Natural killer cell treated with Interleukin-12 subunit alpha and Interleukin-12 subunit beta and Interleukin-15 and Interleukin-18, amount 100 ng/mL, for 72 hours (primary cell): ENCODE measurements at regions not wholly inside any gene's neighbourhood (a gene's known extent, or its start where the extent isn't known, plus 50 kb on each side); places are given as distances from the start of the nearest gene placed in this dataset.
"Not testable (repeated sequence)": the region's sequence is repeated elsewhere in the genome, so short reads cannot be mapped to it uniquely, and the experiment has no call there.

Source experiments
- ATAC-seq, 2 donors: fragments of 150-1000 bp; cut with Tn5 transposase in 1 of 2; sonication (Bioruptor Pico), chemical (Tn5 transposase) in 1 of 2; 2 replicates each; pipeline ENCODE4 v1.10.0; 2021
- DNase-seq: peaks from one replicate; pipeline ENCODE4 v3.0.0; 2022; ENCODE audit warnings: low spot score
- H3K27ac Mint-ChIP-seq, 2 donors: 1 replicate in 1 of 2; 2 replicates in 1 of 2; pipeline ENCODE4 v1.8.0; 2022; ENCODE audit warnings: mixed read lengths in 2 of 2, mild to moderate bottlenecking in 1 of 2, moderate library complexity in 1 of 2
- H3K27me3 Mint-ChIP-seq, 2 donors: 1 replicate in 1 of 2; 2 replicates in 1 of 2; pipeline ENCODE4 v1.8.0; 2022; ENCODE audit warnings: mixed read lengths in 2 of 2
- H3K36me3 Mint-ChIP-seq: one replicate; pipeline ENCODE4 v1.8.0; 2022; ENCODE audit warnings: mixed read lengths
- H3K4me1 Mint-ChIP-seq, 2 donors: 1 replicate in 1 of 2; 2 replicates in 1 of 2; pipeline ENCODE4 v1.8.0; 2022; ENCODE audit warnings: low read depth in 2 of 2, mixed read lengths in 2 of 2, mild to moderate bottlenecking in 1 of 2
- H3K4me3 Mint-ChIP-seq: one replicate; pipeline ENCODE4 v1.8.0; 2022; ENCODE audit warnings: mixed read lengths
- H3K9me3 Mint-ChIP-seq: 2 replicates; pipeline ENCODE4 v1.8.0; 2022; ENCODE audit warnings: mixed read lengths

- no peak overlapping the region for H3K27ac Mint-ChIP-seq
- no peak for DNase-seq
- H3K4me1 Mint-ChIP-seq = no peaks in the 10 kb centered on the region
- H3K27me3 Mint-ChIP-seq = no peaks in the 10 kb centered on the region
- H3K36me3 Mint-ChIP-seq = no peaks in the 10 kb centered on the region
- ATAC-seq = no peak
- no peak overlapping the region for H3K4me3 Mint-ChIP-seq
- peaks cover 17% of the 10 kb centered on the region for H3K9me3 Mint-ChIP-seq
These were observed 80.9 kb upstream of the ADAMTS5 start for GRCh38 chr21:27047658-27048314.

GRCh38 chr21:27047283-27047657 lies 80.4 kb upstream of the ADAMTS5 start:
- no peak for ATAC-seq
- no peaks in the 10 kb centered on the region for H3K27me3 Mint-ChIP-seq
- no peaks in the 10 kb centered on the region for H3K4me1 Mint-ChIP-seq
- peaks cover 17% of the 10 kb centered on the region for H3K9me3 Mint-ChIP-seq
- no peak overlapping the region for H3K4me3 Mint-ChIP-seq
- no peak for DNase-seq
- H3K36me3 Mint-ChIP-seq = no peaks in the 10 kb centered on the region
- H3K27ac Mint-ChIP-seq = no peak overlapping the region

GRCh38 chr21:27045281-27045985 lies 78.5 kb upstream of the ADAMTS5 start:
- Mint-ChIP-seq H3K27ac (no peak overlapping the region), H3K4me1 (no peaks in the 10 kb centered on the region), H3K27me3 (no peaks in the 10 kb centered on the region)

GRCh38 chr21:27043377-27043776 lies 76.5 kb upstream of the ADAMTS5 start:
- Mint-ChIP-seq H3K36me3 (no peaks in the 10 kb centered on the region), H3K4me3 (no peak overlapping the region), H3K27me3 (no peaks in the 10 kb centered on the region), H3K9me3 (peaks cover 3% of the 10 kb centered on the region), H3K4me1 (no peaks in the 10 kb centered on the region), H3K27ac (no peak overlapping the region)
- ATAC-seq (no peak), DNase-seq (no peak)

More at GRCh38 chr21:27045281-27045985, 78.5 kb upstream of the ADAMTS5 start:
- peaks cover 12% of the 10 kb centered on the region for H3K9me3 Mint-ChIP-seq
- H3K36me3 Mint-ChIP-seq = no peaks in the 10 kb centered on the region
- ATAC-seq = no peak
- no peak for DNase-seq
- no peak overlapping the region for H3K4me3 Mint-ChIP-seq

- Mint-ChIP-seq H3K4me3 (no peak overlapping the region), H3K27me3 (no peaks in the 10 kb centered on the region), H3K36me3 (no peaks in the 10 kb centered on the region), H3K27ac (no peak overlapping the region), H3K4me1 (no peaks in the 10 kb centered on the region), H3K9me3 (peaks cover 7% of the 10 kb centered on the region)
- DNase-seq (no peak), ATAC-seq (no peak)
These were observed 74.0 kb upstream of the ADAMTS5 start for GRCh38 chr21:27040738-27041469.

- no peaks in the 10 kb centered on the region for H3K36me3 Mint-ChIP-seq
These were observed 69.9 kb upstream of the ADAMTS5 start for GRCh38 chr21:27036736-27037301.

GRCh38 chr21:27035791-27036190 lies 68.9 kb upstream of the ADAMTS5 start:
- ATAC-seq (no peak), DNase-seq (no peak)
- H3K9me3 Mint-ChIP-seq = peaks cover 4% of the 10 kb centered on the region
- no peaks in the 10 kb centered on the region for H3K4me1 Mint-ChIP-seq
- H3K4me3 Mint-ChIP-seq = no peak overlapping the region
- H3K27ac Mint-ChIP-seq = no peak overlapping the region
- no peaks in the 10 kb centered on the region for H3K36me3 Mint-ChIP-seq
- H3K27me3 Mint-ChIP-seq = no peaks in the 10 kb centered on the region

More at GRCh38 chr21:27036736-27037301, 69.9 kb upstream of the ADAMTS5 start:
- no peak for ATAC-seq
- no peak overlapping the region for H3K27ac Mint-ChIP-seq
- DNase-seq = no peak
- H3K4me1 Mint-ChIP-seq = no peaks in the 10 kb centered on the region
- H3K9me3 Mint-ChIP-seq = peaks cover 4% of the 10 kb centered on the region
- H3K27me3 Mint-ChIP-seq = no peaks in the 10 kb centered on the region
- H3K4me3 Mint-ChIP-seq = no peak overlapping the region

- H3K27me3 Mint-ChIP-seq = no peaks in the 10 kb centered on the region
- H3K4me3 Mint-ChIP-seq = no peak overlapping the region
- ATAC-seq (no peak), DNase-seq (no peak)
- no peaks in the 10 kb centered on the region for H3K36me3 Mint-ChIP-seq
- H3K9me3 Mint-ChIP-seq = peaks cover 4% of the 10 kb centered on the region
- H3K27ac Mint-ChIP-seq = no peak overlapping the region
- no peaks in the 10 kb centered on the region for H3K4me1 Mint-ChIP-seq
These were observed 67.9 kb upstream of the ADAMTS5 start for GRCh38 chr21:27034796-27035195.

GRCh38 chr21:27033471-27033870 lies 66.6 kb upstream of the ADAMTS5 start:
- no peaks in the 10 kb centered on the region for H3K27me3 Mint-ChIP-seq
- DNase-seq (no peak), ATAC-seq (no peak)
- no peak overlapping the region for H3K27ac Mint-ChIP-seq
- no peaks in the 10 kb centered on the region for H3K4me1 Mint-ChIP-seq
- H3K36me3 Mint-ChIP-seq = no peaks in the 10 kb centered on the region
- H3K4me3 Mint-ChIP-seq = no peak overlapping the region
- H3K9me3 Mint-ChIP-seq = peaks cover 4% of the 10 kb centered on the region

- ATAC-seq (no peak), DNase-seq (no peak)
These were observed 59.6 kb upstream of the ADAMTS5 start for GRCh38 chr21:27026501-27026900.

GRCh38 chr21:27025708-27026107 lies 58.8 kb upstream of the ADAMTS5 start:
- not testable (repeated sequence) for H3K9me3 Mint-ChIP-seq

More at GRCh38 chr21:27026501-27026900, 59.6 kb upstream of the ADAMTS5 start:
- no peaks in the 10 kb centered on the region for H3K4me1 Mint-ChIP-seq
- H3K36me3 Mint-ChIP-seq = no peaks in the 10 kb centered on the region
- H3K9me3 Mint-ChIP-seq = peaks cover 3% of the 10 kb centered on the region
- no peak overlapping the region for H3K27ac Mint-ChIP-seq
- H3K27me3 Mint-ChIP-seq = no peaks in the 10 kb centered on the region
- no peak overlapping the region for H3K4me3 Mint-ChIP-seq

GRCh38 chr21:27024971-27025370 lies 58.1 kb upstream of the ADAMTS5 start:
- DNase-seq = no peak
- H3K4me3 Mint-ChIP-seq = no peak overlapping the region
- no peaks in the 10 kb centered on the region for H3K36me3 Mint-ChIP-seq
- H3K4me1 Mint-ChIP-seq = no peaks in the 10 kb centered on the region
- peaks cover 3% of the 10 kb centered on the region for H3K9me3 Mint-ChIP-seq
- H3K27ac Mint-ChIP-seq = no peak overlapping the region
- ATAC-seq = no peak
- H3K27me3 Mint-ChIP-seq = no peaks in the 10 kb centered on the region

More at GRCh38 chr21:27025708-27026107, 58.8 kb upstream of the ADAMTS5 start:
- H3K27ac Mint-ChIP-seq, H3K27me3 Mint-ChIP-seq, H3K4me3 Mint-ChIP-seq, DNase-seq, H3K4me1 Mint-ChIP-seq, H3K36me3 Mint-ChIP-seq, ATAC-seq: not testable (repeated sequence)

- no peak overlapping the region for H3K27ac Mint-ChIP-seq
- H3K4me3 Mint-ChIP-seq = no peak overlapping the region
- no peaks in the 10 kb centered on the region for H3K27me3 Mint-ChIP-seq
- ATAC-seq (no peak), DNase-seq (no peak)
- H3K36me3 Mint-ChIP-seq = no peaks in the 10 kb centered on the region
- H3K4me1 Mint-ChIP-seq = no peaks in the 10 kb centered on the region
- peaks cover 7% of the 10 kb centered on the region for H3K9me3 Mint-ChIP-seq
These were observed 57.4 kb upstream of the ADAMTS5 start for GRCh38 chr21:27024301-27024700.

- DNase-seq (no peak), ATAC-seq (no peak)
- Mint-ChIP-seq H3K27me3 (no peaks in the 10 kb centered on the region), H3K27ac (no peak overlapping the region), H3K9me3 (peaks cover 7% of the 10 kb centered on the region), H3K4me1 (no peaks in the 10 kb centered on the region), H3K4me3 (no peak overlapping the region), H3K36me3 (no peaks in the 10 kb centered on the region)
These were observed 56.3 kb upstream of the ADAMTS5 start for GRCh38 chr21:27023186-27023585.
